GM19351 (cell line): ENCODE measurements at regions not wholly inside any gene's neighbourhood (a gene's known extent, or its start where the extent isn't known, plus 50 kb on each side); places are given as distances from the start of the nearest gene placed in this dataset.

Experiments
- ATAC-seq: cut with Tn5 transposase; IDR thresholded peaks from one replicate; pipeline ENCODE4 v1.9.1; 2021; ENCODE audit warnings: mild to moderate bottlenecking, moderate library complexity; ENCODE audit not compliant: unreplicated experiment

GRCh38 chr16:80198311-80199299, 342.2 kb upstream of the DYNLRB2 start:
- ATAC-seq: no peak

DNA sequence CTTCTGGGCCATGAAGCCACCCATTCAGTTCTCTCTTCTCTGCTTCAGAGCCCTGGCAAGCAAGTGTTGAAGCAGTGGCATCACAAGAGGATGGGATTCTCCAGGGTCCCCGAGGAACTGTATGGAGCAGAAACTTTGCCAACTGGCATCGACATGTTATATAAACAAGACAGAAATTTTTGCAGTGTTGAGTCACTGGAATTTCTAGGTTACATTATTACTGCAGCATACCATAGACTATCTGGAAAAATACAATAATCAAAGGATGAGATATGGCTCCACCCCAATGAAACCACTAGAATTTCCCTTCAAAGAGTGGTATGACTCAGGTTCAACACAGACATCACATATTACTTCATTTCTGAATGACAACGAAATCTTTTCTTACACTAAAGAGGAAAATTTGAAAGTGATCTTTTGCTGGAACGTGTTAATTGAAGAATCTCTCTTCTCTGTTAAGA, 343.0 kb upstream of the DYNLRB2 start:
- ATAC-seq: no peak

GRCh38 chr16:80191928-80192327, 348.9 kb upstream of the DYNLRB2 start:
- no peak for ATAC-seq

- no peak for ATAC-seq
These were observed 351.2 kb upstream of the DYNLRB2 start for GRCh38 chr16:80189476-80190175.

DNA sequence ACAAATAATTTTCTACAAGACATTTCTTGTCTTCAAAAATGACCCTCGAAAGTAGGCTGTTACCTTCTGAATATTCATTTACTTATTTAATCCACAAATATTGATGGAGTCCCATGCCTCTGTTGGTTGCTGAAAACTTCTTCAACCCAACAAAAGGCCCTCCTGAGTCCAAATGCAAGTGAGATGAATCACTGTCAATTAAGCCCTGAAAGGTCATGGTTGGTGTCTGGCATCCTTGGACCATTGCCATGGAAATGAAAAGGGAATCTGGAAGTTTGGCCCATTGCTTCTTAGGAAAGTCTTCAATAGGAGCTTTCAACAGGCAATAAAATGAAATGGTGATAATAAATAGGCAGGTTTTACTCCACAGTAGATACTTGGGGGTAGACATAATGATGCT, 364.7 kb upstream of the DYNLRB2 start:
- ATAC-seq: no peak

- ATAC-seq: no peak
These were observed 365.8 kb upstream of the DYNLRB2 start for GRCh38 chr16:80175011-80175410.

DNA sequence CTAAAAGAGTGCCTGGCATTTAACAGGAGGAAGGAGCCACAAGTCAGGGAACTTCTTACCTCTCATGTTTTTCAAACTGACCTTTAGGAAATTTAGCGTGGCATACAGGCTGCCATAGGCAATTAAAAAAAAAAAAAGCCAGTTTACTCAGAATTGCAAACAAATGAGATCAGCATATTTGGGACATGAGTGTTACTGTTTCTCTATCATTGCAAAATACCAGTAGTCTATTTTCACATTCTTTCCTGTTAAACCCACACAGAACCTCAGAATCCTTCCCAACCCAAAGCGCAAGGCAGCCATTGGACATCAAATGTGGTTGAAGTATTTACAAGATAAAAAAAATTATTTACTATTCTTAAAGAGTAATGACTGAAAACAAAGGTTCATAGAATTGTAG, 366.4 kb upstream of the DYNLRB2 start:
- ATAC-seq: no peak

- ATAC-seq: no peak
These were observed 369.0 kb upstream of the DYNLRB2 start for GRCh38 chr16:80171746-80172145.

- no peak for ATAC-seq
These were observed 369.6 kb upstream of the DYNLRB2 start for GRCh38 chr16:80171199-80171598.

GRCh38 chr16:80167657-80168390, 373.0 kb upstream of the DYNLRB2 start:
- ATAC-seq: no peak

DNA sequence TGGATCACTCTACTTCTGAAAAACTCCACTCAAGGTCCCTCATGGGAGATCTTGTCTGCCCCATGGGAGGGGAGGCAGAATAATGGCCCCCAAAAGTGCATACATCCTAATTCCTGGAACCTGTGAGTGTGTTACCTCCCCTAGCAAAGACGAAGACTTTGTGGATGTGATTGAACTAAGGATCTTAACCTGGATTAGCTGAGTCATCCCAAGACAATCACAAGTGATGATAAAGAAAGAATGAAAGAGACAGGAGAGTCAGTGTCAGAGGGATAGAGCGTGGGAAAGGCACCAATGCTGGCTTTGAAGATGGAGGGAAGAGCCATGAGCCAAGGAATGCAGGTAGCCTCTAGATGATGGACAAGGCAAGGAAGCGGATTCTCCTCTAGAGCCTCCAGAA, 374.7 kb upstream of the DYNLRB2 start:
- ATAC-seq: no peak

GRCh38 chr16:80164966-80165550, 375.7 kb upstream of the DYNLRB2 start:
- ATAC-seq: no peak

- ATAC-seq: no peak
These were observed 377.5 kb upstream of the DYNLRB2 start for GRCh38 chr16:80163339-80163738.

DNA sequence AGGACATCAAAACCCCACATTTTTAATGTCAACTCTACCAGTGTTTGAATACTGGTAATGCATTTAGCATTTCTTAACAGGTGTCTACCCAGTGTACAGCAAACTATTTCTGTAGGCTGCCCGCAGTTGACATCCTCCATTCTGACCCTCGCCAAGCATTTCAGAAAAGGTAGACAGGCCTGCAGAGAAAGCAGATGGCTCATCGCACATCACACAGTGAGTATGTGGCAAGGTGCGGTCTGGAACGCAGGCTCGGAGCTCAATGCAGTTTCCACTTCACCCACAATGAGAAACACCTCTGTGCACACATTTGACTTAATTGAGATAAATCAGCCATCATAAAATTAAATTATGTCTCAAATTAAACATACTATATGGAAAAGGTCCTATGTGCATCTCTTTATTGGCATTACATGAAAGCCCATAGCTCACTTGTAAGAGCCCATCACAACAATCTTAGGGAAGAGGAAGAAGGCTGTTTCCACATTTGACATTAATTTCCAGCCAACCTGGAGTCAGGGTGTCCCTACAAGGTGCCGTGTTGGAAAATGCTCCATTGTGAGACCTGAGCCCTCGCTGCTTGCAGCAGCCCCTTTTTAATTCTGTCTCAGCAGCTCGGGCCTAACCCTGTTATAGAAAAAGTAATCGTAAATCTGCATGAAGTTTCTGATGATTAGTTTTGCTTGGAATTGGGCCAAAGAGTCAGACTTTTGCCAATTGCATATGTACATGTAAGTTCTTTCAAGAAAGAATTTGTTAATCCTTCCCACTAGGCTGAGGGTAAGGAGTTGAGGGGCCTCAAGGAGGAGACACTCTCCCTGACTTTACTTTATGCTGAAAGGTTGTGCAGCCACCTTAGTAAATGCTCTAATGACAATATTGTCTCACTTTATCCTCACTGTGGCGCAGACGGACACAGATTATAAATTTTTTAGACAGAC, 378.7 kb upstream of the DYNLRB2 start:
- no peak for ATAC-seq

DNA sequence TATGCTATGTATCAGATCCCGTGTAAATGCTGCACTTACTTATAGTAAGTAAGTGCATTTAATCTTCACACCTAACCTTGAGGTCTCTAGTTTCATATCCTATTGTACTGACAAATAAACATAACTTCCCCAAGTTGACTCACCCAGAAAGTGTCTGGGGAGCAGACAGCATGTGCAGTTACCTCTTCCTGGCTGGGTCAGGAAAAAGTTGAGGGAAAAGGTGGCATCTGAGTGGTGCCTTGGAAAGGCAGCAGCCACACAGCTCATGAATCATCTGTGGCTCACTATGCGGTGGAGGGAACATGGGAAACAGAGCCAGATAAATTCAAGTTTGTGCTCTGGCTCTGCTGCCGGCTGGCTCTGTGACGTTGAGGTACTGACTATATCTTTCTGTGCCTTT, 382.0 kb upstream of the DYNLRB2 start:
- ATAC-seq: no peak

DNA sequence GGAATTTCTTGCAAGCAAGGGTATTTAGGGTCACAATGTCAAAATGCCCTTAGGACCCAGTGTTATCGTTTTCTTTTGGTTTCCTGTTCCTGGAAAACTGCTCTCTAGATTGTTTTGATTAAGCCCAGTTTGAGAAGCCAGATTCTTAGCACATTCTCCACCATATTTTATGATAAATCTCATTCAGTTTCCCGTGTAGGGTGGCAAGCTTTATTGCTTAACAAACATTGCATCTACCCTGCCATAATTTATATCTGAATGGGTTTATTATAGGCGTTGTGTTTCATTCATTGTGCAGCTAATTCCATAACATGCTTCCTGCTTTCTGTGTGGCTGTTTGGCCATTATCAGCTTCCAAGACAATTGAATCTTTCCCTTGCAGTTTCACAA, 389.1 kb upstream of the DYNLRB2 start:
- no peak for ATAC-seq

GRCh38 chr16:80150978-80151721, 389.6 kb upstream of the DYNLRB2 start:
- ATAC-seq: no peak

GRCh38 chr16:80148826-80149225, 392.0 kb upstream of the DYNLRB2 start:
- no peak for ATAC-seq

DNA sequence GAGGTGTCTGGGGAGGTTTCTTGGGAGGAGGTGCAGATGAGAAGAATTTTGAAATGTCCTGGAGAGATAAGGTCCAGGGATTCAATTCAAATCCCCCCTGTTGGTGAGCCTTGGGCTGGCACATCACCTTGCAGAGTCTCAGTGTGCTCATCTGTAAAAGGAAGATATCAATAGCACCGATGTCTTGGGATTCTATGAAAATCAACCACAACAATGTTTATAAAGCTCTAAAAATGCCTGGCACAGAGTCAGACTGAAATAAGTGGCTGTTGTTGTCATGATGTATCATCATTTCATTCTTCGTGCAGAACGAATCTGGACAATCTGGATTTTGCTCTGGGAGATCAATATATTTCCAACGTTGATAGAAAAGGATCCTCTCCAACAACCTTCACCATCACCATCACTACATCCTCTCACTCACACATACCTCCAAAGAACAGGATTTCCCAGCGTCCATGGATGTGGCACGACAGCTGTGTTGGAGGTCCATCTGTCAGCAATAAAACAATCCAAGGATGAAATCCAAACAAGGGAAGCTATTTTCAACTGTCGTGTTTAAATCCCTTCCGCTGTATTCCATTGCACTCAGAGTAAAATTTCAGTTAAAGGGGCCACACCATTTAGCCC, 393.7 kb upstream of the DYNLRB2 start:
- no peak for ATAC-seq
